HCT116 (cell line): ENCODE measurements at regions not wholly inside any gene's neighbourhood (a gene's known extent, or its start where the extent isn't known, plus 50 kb on each side); places are given as distances from the start of the nearest gene placed in this dataset.

Experiments used
- ATAC-seq: fragments of 200-7000 bp; cut with Tn5 transposase; 2 replicates; pipeline ENCODE4 v1.9.1; 2020; ENCODE audit warnings: mild to moderate bottlenecking, moderate library complexity
- BruUV-seq: library from RNA; stranded (reverse); fragments of 400-500 nt; replicated peaks from 2 replicates; lab custom pipeline; 2021; lab: Mats Ljungman, UMichigan
- CTCF ChIA-PET: fragments of 300-600 bp; sonication (Branson Sonifier 250); formaldehyde crosslinking; loops from one replicate; lab custom pipeline; 2021; ENCODE audit warnings: antibody characterized with exemption; lab: Charles Lee
- POLR2A ChIA-PET: fragments of 300-600, 350-600 bp; sonication (Branson Sonifier 250); formaldehyde crosslinking; loops from one replicate; lab custom pipeline; 2021; ENCODE audit warnings: antibody characterized with exemption; lab: Charles Lee
- RAD21 ChIA-PET, 2 experiments: fragments of 300-600 bp; sonication (Branson Sonifier 250); formaldehyde crosslinking; loops; one replicate each; lab custom pipeline; 2023; ENCODE audit warnings: low total read pairs in 2 of 2; ENCODE audit not compliant: uncharacterized antibody in 2 of 2, unreplicated experiment in 2 of 2, low non-redundant PET in 1 of 2; lab: Charles Lee
- DNase-seq: peaks from one replicate; pipeline ENCODE4 v3.0.0-alpha.2; 2010; ENCODE audit warnings: low read depth, low spot score
- H2AFZ ChIP-seq: fragments of 200-600 bp; shearing (Covaris generic), sonication (generic); 2 replicates; pipeline ENCODE4 v1.6.1; 2017; ENCODE audit warnings: low read depth, mixed run types, mixed read lengths, antibody characterized with exemption, low read length; ENCODE audit not compliant: poor library complexity, severe bottlenecking
- H3K27ac ChIP-seq: 2 replicates; pipeline ENCODE4 v1.5.1; 2012; ENCODE audit warnings: low read depth, low read length
- H3K27me3 ChIP-seq: fragments of 200-600 bp; sonication (generic); 2 replicates; pipeline ENCODE4 v1.6.1; 2016; ENCODE audit warnings: mixed run types, low read length, mixed read lengths; ENCODE audit not compliant: insufficient read depth
- H3K36me3 ChIP-seq, 2 experiments: fragments of 200-500 bp in 1 of 2; fragments of 200-600 bp in 1 of 2; sonication (Bioruptor generic) in 1 of 2; sonication (generic) in 1 of 2; 2 replicates each; pipeline versions ENCODE4 v1.5.1 to v1.6.1; 2014 to 2016; ENCODE audit warnings: low read length in 2 of 2, inconsistent platforms in 1 of 2, mixed read lengths in 1 of 2, mixed run types in 1 of 2; ENCODE audit not compliant: insufficient read depth in 2 of 2, control insufficient read depth in 1 of 2
- H3K4me1 ChIP-seq, 2 experiments: fragments of 200-600 bp in 1 of 2; sonication (generic) in 1 of 2; 2 replicates each; pipeline versions ENCODE4 v1.5.1 to v1.6.1; 2012 to 2017; ENCODE audit warnings: low read length in 2 of 2, inconsistent platforms in 1 of 2, mild to moderate bottlenecking in 1 of 2, mixed read lengths in 1 of 2, mixed run types in 1 of 2, moderate library complexity in 1 of 2; ENCODE audit not compliant: insufficient read depth in 2 of 2, control insufficient read depth in 1 of 2
- H3K4me2 ChIP-seq: fragments of 200-600 bp; sonication (generic); 2 replicates; pipeline ENCODE4 v1.6.1; 2017; ENCODE audit warnings: mixed run types, low read length, mixed read lengths
- H3K4me3 ChIP-seq, 2 experiments: fragments of 200-600 bp in 1 of 2; sonication (generic) in 1 of 2; replicated peaks in 1 of 2; 2 replicates each; pipeline ENCODE4 v1.5.1; 2011 to 2016; ENCODE audit warnings: low read length in 2 of 2, control low read depth in 1 of 2, low read depth in 1 of 2, mild to moderate bottlenecking in 1 of 2, mixed read lengths in 1 of 2, mixed run types in 1 of 2
- H3K79me2 ChIP-seq: fragments of 200-600 bp; sonication (generic); 2 replicates; pipeline ENCODE4 v1.6.1; 2017; ENCODE audit warnings: mild to moderate bottlenecking, mixed run types, low read length, moderate library complexity, mixed read lengths; ENCODE audit not compliant: insufficient read depth
- H3K9ac ChIP-seq: fragments of 200-600 bp; sonication (generic); 2 replicates; pipeline ENCODE4 v1.6.1; 2016; ENCODE audit warnings: low read length, mixed read lengths
- H3K9me2 ChIP-seq: fragments of 200-600 bp; sonication (generic), shearing (Covaris generic); 2 replicates; pipeline ENCODE4 v1.6.1; 2017; ENCODE audit warnings: mixed run types, mild to moderate bottlenecking, moderate library complexity; ENCODE audit not compliant: insufficient read depth
- H3K9me3 ChIP-seq, 2 experiments: fragments of 200-500 bp in 1 of 2; fragments of 200-600 bp in 1 of 2; sonication (Bioruptor generic) in 1 of 2; sonication (generic) in 1 of 2; 2 replicates each; pipeline ENCODE4 v1.6.1; 2014 to 2017; ENCODE audit warnings: low read length in 2 of 2, mixed read lengths in 2 of 2, inconsistent platforms in 1 of 2, low read depth in 1 of 2, mild to moderate bottlenecking in 1 of 2, mixed run types in 1 of 2, moderate library complexity in 1 of 2; ENCODE audit not compliant: control insufficient read depth in 1 of 2, insufficient read depth in 1 of 2
- H4K20me1 ChIP-seq: fragments of 200-600 bp; sonication (generic), shearing (Covaris generic); 2 replicates; pipeline ENCODE4 v1.6.1; 2017; ENCODE audit warnings: mixed run types, mild to moderate bottlenecking, moderate library complexity; ENCODE audit not compliant: insufficient read depth
- CEBPB ChIP-seq: IDR thresholded peaks from 2 replicates; pipeline ENCODE4 v1.6.1; 2012; ENCODE audit warnings: low read depth
- ELF1 ChIP-seq: IDR thresholded peaks from 2 replicates; pipeline ENCODE4 v1.6.1; 2012; ENCODE audit warnings: low read depth, borderline replicate concordance
- EZH2 ChIP-seq: fragments of 200-600 bp; sonication (generic); IDR thresholded peaks from 2 replicates; pipeline ENCODE4 v1.6.1; 2017; ENCODE audit warnings: antibody characterized with exemption, mixed run types
- FOSL1 ChIP-seq: IDR thresholded peaks from 2 replicates; pipeline ENCODE4 v1.6.1; 2012; ENCODE audit warnings: low read depth
- JUND ChIP-seq: IDR thresholded peaks from 2 replicates; pipeline ENCODE4 v1.6.1; 2012
- POLR2A ChIP-seq: IDR thresholded peaks from 2 replicates; pipeline ENCODE4 v1.7.0; 2011; ENCODE audit warnings: borderline replicate concordance; ENCODE audit not compliant: insufficient read depth, insufficient read length; ENCODE audit errors: extremely low read depth
- SIN3A ChIP-seq: IDR thresholded peaks from 2 replicates; pipeline ENCODE4 v1.6.1; 2012; ENCODE audit warnings: low read depth
- SP1 ChIP-seq: IDR thresholded peaks from 2 replicates; pipeline ENCODE4 v1.6.1; 2012; ENCODE audit warnings: low read depth
- ZNF274 ChIP-seq: fragments of 200-500 bp; sonication (Bioruptor generic); IDR thresholded peaks from 2 replicates; pipeline ENCODE4 v1.6.1; 2014; ENCODE audit warnings: mild to moderate bottlenecking, low read depth, low read length, inconsistent platforms
- intact Hi-C: fragments of 100-400 bp; cut with micrococcal nuclease; formaldehyde crosslinking; loops from 2 replicates; pipeline ENCODE4 v1.10.0; 2022
- TF ChIP-seq, protein P1 (sequence below), 3 experiments: fragments of 200-600 bp in 1 of 3; sonication (generic) in 1 of 3; IDR thresholded peaks in 2 of 3; conservative IDR thresholded peaks in 1 of 3; 2 replicates each; pipeline ENCODE4 v1.5.1; 2012 to 2017; ENCODE audit warnings: low read depth in 2 of 3, low read length in 2 of 3, antibody characterized with exemption in 1 of 3, borderline replicate concordance in 1 of 3, control low read depth in 1 of 3, mild to moderate bottlenecking in 1 of 3, mixed read lengths in 1 of 3, mixed run types in 1 of 3, moderate library complexity in 1 of 3; ENCODE audit not compliant: insufficient read depth in 1 of 3
- TF ChIP-seq, protein P2 (sequence below): IDR thresholded peaks from 2 replicates; pipeline ENCODE4 v1.6.1; 2012; ENCODE audit warnings: low read depth
- TF ChIP-seq, protein P3 (sequence below): IDR thresholded peaks from 2 replicates; pipeline ENCODE4 v1.6.1; 2011; ENCODE audit warnings: mild to moderate bottlenecking, low read length, moderate library complexity; ENCODE audit not compliant: insufficient replicate concordance; ENCODE audit errors: extremely low read depth
- TF ChIP-seq, protein P4 (sequence below): IDR thresholded peaks from 2 replicates; pipeline ENCODE4 v1.6.1; 2012

DNA sequence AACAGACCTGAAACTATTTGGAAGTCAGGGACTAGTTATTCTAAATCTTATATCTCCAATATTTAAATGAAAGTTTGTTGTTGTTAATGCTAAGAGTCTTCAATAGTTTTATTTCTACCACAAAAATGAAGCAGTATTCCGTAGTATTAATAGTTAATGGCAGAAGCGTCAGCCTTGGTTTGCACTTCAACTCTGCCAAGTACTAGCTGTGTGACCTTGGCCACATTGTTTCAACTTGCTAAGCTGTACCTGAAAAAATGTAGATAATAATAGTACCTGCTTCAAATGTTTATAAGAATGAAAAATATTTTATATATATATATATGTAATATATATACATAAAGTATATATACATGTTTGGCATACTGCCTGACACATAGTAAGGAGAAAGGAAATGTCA is 354.6 kb upstream of the SATB1 start:
- Histone ChIP-seq H3K79me2 (no peaks in the 10 kb centered on the region), H3K27me3 (no peaks in the 10 kb centered on the region; the same call in 1 of the 2 replicates), H3K36me3 (no peaks in the 10 kb centered on the region), H3K27ac (no peak overlapping the region), H3K9me3 (no peaks in the 10 kb centered on the region), H4K20me1 (no peaks in the 10 kb centered on the region), H3K4me3 (no peak overlapping the region), H3K4me2 (no peak overlapping the region), H3K9ac (no peak overlapping the region), H3K4me1 (no peaks in the 10 kb centered on the region), H2AFZ (no peak overlapping the region), H3K9me2 (no peaks in the 10 kb centered on the region)
- POLR2A ChIA-PET = no interaction called here
- RAD21 ChIA-PET = no interaction called here
- DNase-seq = no peak
- no peak for ATAC-seq
- intact Hi-C loops = no loop called here
- CTCF ChIA-PET = no interaction called here
- no TSS peak for BruUV-seq
- TF ChIP-seq, protein P1, sequence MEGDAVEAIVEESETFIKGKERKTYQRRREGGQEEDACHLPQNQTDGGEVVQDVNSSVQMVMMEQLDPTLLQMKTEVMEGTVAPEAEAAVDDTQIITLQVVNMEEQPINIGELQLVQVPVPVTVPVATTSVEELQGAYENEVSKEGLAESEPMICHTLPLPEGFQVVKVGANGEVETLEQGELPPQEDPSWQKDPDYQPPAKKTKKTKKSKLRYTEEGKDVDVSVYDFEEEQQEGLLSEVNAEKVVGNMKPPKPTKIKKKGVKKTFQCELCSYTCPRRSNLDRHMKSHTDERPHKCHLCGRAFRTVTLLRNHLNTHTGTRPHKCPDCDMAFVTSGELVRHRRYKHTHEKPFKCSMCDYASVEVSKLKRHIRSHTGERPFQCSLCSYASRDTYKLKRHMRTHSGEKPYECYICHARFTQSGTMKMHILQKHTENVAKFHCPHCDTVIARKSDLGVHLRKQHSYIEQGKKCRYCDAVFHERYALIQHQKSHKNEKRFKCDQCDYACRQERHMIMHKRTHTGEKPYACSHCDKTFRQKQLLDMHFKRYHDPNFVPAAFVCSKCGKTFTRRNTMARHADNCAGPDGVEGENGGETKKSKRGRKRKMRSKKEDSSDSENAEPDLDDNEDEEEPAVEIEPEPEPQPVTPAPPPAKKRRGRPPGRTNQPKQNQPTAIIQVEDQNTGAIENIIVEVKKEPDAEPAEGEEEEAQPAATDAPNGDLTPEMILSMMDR (IDR thresholded peaks at IDR 0.05 in 2 of 3, conservative IDR thresholded peaks at IDR 0.05 in 1 of 3; ENCODE audit: borderline replicate concordance in 1 of 3, insufficient read depth in 1 of 3, low read depth in 2 of 3, low read length in 2 of 3) = no peak
- TF ChIP-seq JUND (no peak), ZNF274 (no peak), ELF1 (no peak), SP1 (no peak), FOSL1 (no peak), EZH2 (no peak), POLR2A (no peak), SIN3A (no peak), CEBPB (no peak)
- TF ChIP-seq, protein P2, sequence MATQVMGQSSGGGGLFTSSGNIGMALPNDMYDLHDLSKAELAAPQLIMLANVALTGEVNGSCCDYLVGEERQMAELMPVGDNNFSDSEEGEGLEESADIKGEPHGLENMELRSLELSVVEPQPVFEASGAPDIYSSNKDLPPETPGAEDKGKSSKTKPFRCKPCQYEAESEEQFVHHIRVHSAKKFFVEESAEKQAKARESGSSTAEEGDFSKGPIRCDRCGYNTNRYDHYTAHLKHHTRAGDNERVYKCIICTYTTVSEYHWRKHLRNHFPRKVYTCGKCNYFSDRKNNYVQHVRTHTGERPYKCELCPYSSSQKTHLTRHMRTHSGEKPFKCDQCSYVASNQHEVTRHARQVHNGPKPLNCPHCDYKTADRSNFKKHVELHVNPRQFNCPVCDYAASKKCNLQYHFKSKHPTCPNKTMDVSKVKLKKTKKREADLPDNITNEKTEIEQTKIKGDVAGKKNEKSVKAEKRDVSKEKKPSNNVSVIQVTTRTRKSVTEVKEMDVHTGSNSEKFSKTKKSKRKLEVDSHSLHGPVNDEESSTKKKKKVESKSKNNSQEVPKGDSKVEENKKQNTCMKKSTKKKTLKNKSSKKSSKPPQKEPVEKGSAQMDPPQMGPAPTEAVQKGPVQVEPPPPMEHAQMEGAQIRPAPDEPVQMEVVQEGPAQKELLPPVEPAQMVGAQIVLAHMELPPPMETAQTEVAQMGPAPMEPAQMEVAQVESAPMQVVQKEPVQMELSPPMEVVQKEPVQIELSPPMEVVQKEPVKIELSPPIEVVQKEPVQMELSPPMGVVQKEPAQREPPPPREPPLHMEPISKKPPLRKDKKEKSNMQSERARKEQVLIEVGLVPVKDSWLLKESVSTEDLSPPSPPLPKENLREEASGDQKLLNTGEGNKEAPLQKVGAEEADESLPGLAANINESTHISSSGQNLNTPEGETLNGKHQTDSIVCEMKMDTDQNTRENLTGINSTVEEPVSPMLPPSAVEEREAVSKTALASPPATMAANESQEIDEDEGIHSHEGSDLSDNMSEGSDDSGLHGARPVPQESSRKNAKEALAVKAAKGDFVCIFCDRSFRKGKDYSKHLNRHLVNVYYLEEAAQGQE = no peak
- TF ChIP-seq, protein P3, sequence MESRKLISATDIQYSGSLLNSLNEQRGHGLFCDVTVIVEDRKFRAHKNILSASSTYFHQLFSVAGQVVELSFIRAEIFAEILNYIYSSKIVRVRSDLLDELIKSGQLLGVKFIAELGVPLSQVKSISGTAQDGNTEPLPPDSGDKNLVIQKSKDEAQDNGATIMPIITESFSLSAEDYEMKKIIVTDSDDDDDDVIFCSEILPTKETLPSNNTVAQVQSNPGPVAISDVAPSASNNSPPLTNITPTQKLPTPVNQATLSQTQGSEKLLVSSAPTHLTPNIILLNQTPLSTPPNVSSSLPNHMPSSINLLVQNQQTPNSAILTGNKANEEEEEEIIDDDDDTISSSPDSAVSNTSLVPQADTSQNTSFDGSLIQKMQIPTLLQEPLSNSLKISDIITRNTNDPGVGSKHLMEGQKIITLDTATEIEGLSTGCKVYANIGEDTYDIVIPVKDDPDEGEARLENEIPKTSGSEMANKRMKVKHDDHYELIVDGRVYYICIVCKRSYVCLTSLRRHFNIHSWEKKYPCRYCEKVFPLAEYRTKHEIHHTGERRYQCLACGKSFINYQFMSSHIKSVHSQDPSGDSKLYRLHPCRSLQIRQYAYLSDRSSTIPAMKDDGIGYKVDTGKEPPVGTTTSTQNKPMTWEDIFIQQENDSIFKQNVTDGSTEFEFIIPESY = no peak
- TF ChIP-seq, protein P4, sequence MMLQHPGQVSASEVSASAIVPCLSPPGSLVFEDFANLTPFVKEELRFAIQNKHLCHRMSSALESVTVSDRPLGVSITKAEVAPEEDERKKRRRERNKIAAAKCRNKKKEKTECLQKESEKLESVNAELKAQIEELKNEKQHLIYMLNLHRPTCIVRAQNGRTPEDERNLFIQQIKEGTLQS = no peak
